Uterus (tissue), 2 donors: ENCODE measurements at regions not wholly inside any gene's neighbourhood (a gene's known extent, or its start where the extent isn't known, plus 50 kb on each side); places are given as distances from the start of the nearest gene placed in this dataset.

Experiments
- POLR2A ChIP-seq, 2 donors: fragments of 450-650 bp; IDR thresholded peaks; one replicate each; pipeline ENCODE4 v1.6.1; 2016; ENCODE audit warnings: antibody characterized with exemption in 2 of 2, mild to moderate bottlenecking in 1 of 2, moderate library complexity in 1 of 2
- TF ChIP-seq, protein P1 (sequence below), 4 experiments: fragments of 200-600 bp in 2 of 4; fragments of 450-650 bp in 2 of 4; sonication (generic) in 2 of 4; IDR thresholded peaks; one replicate each; pipeline ENCODE4 v1.5.1; 2016 to 2019; ENCODE audit warnings: antibody characterized with exemption in 4 of 4, mild to moderate bottlenecking in 2 of 4, moderate library complexity in 1 of 4

DNA sequence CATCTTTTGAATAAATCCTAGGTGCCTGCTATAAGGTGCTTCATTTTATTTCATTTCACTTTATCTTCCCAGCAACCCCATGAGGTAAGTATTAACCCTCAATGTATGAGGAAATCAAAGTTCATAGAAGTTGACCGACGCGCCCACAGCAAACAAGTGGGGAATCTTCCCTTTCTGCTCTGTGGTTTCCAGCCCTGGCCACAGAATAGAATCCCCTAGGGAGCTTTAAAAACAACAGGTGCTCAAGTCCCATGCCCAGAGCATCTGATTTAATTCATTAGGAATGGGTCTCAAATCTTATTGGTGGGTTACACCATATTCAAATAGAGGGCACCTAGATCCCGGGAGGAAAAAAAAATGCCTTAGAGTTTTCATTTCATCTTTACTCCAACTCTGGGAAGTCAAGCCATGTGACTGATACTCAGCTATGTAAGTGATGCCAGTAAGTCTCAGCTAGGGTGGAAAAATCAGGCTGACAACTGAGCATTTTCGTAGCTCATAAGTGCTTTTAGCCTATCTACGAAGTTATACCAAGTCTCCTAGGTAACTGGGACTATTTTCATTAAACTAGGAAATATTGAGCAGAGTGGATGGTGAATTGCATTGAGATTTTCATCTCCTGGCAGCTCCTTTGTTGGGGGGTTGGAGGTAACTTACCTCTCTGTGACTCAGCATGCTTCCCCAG is 353.4 kb upstream of the SLC30A5 start:
- TF ChIP-seq, protein P1, sequence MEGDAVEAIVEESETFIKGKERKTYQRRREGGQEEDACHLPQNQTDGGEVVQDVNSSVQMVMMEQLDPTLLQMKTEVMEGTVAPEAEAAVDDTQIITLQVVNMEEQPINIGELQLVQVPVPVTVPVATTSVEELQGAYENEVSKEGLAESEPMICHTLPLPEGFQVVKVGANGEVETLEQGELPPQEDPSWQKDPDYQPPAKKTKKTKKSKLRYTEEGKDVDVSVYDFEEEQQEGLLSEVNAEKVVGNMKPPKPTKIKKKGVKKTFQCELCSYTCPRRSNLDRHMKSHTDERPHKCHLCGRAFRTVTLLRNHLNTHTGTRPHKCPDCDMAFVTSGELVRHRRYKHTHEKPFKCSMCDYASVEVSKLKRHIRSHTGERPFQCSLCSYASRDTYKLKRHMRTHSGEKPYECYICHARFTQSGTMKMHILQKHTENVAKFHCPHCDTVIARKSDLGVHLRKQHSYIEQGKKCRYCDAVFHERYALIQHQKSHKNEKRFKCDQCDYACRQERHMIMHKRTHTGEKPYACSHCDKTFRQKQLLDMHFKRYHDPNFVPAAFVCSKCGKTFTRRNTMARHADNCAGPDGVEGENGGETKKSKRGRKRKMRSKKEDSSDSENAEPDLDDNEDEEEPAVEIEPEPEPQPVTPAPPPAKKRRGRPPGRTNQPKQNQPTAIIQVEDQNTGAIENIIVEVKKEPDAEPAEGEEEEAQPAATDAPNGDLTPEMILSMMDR (IDR thresholded peaks at IDR 0.05) = no peak
- TF ChIP-seq POLR2A (IDR thresholded peaks at IDR 0.05) = no peak
